H1 (cell line): ENCODE measurements at regions not wholly inside any gene's neighbourhood (a gene's known extent, or its start where the extent isn't known, plus 50 kb on each side); places are given as distances from the start of the nearest gene placed in this dataset.

ENCODE experiments used
- BACH1 ChIP-seq: IDR thresholded peaks from 2 replicates; pipeline ENCODE4 v1.6.1; 2012; ENCODE audit warnings: low read length, improper control_type of control experiment
- CBX8 ChIP-seq: fragments of 300-800, 300-1000 bp; sonication (generic); IDR thresholded peaks from 2 replicates; pipeline ENCODE4 v1.7.1; 2016; ENCODE audit warnings: low read depth, low read length, borderline replicate concordance
- CHD1 ChIP-seq: IDR thresholded peaks from 2 replicates; pipeline ENCODE4 v1.6.1; 2012; ENCODE audit warnings: low read depth, low read length, improper control_type of control experiment
- CHD7 ChIP-seq: fragments of 300-600 bp; sonication (generic); IDR thresholded peaks from 2 replicates; pipeline ENCODE4 v1.7.1; 2012; ENCODE audit warnings: low read length, moderate library complexity, mild to moderate bottlenecking, inconsistent platforms; ENCODE audit not compliant: insufficient replicate concordance
- CREB1 ChIP-seq: IDR thresholded peaks from 2 replicates; pipeline ENCODE4 v1.6.1; 2012; ENCODE audit warnings: inconsistent platforms
- E2F6 ChIP-seq: IDR thresholded peaks from 2 replicates; pipeline ENCODE4 v1.6.1; 2012; ENCODE audit warnings: inconsistent platforms
- FOSL1 ChIP-seq: IDR thresholded peaks from 2 replicates; pipeline ENCODE4 v1.6.1; 2011; ENCODE audit warnings: mild to moderate bottlenecking, low read depth, low read length, moderate library complexity; ENCODE audit not compliant: insufficient read depth
- HDAC6 ChIP-seq: IDR thresholded peaks from one replicate; pipeline ENCODE4 v1.7.1; 2012; ENCODE audit warnings: low read depth, mild to moderate bottlenecking, inconsistent platforms, low read length, moderate library complexity
- POU5F1 ChIP-seq: IDR thresholded peaks from 2 replicates; pipeline ENCODE4 v1.6.1; 2011; ENCODE audit warnings: low read depth, mild to moderate bottlenecking, low read length, moderate library complexity
- TAF1 ChIP-seq: IDR thresholded peaks from 2 replicates; pipeline ENCODE4 v1.6.1; 2011; ENCODE audit warnings: mild to moderate bottlenecking, low read depth, low read length
- TCF12 ChIP-seq: IDR thresholded peaks from 2 replicates; pipeline ENCODE4 v1.6.1; 2011; ENCODE audit warnings: low read depth, mild to moderate bottlenecking, low read length

- TF ChIP-seq CHD7 (no peak), TCF12 (no peak), HDAC6 (no peak), BACH1 (no peak), CBX8 (no peak), E2F6 (no peak), POU5F1 (no peak), CHD1 (no peak), CREB1 (no peak), FOSL1 (no peak), TAF1 (no peak)
These were observed 470.1 kb upstream of the HS6ST1 start (continued) for GRCh38 chr2:128788636-128789220.
